ENCODE measurements at regions not wholly inside any gene's neighbourhood (a gene's known extent, or its start where the extent isn't known, plus 50 kb on each side); places are given as distances from the start of the nearest gene placed in this dataset.
"Not testable (repeated sequence)": the region's sequence is repeated elsewhere in the genome, so short reads cannot be mapped to it uniquely, and the experiment has no call there.

DNA sequence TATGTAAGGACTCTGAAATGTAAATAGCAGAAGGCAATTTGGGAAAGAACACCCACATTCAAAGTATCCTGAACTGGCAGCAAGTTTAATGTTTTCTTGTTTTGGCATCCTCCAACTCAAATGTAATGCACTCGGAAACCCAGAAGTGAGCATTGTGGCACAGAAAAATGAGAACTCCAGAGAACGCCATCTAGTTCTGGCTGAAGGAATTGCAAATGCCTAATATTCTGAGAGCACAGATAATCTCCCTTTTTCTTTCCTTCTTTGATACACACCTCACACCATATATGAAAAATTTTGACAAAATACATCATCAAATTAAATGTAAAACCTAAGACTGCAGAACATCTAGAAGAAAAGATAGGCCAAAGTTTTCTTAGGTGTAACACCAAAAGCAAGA lies 52.1 kb downstream of the PWWP3B start:
- no peak for DNase-seq

GRCh38 chrX:106243376-106243775 lies 75.3 kb downstream of the PWWP3B start:
- DNase-seq: no peak

DNA sequence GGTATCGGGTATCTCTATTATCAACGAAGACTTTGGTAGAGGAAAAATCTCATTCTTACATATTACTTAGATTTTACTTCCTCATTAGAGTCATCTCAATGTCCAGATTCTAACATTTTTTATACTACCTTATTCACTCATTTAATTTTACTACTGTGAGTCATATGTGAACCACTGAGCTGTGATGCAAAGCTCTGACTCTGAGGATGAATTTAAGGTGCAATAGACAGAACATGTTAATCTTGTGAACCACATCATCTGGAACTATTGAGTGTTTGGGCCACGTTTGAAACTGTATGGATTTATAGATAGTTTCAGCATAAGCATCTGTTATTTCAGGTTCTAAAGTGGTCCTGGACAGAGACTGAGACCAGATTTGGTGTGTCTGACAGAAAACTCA lies 78.4 kb downstream of the PWWP3B start:
- no peak for DNase-seq

GRCh38 chrX:106247162-106247561 lies 79.1 kb downstream of the PWWP3B start:
- no peak for DNase-seq

DNA sequence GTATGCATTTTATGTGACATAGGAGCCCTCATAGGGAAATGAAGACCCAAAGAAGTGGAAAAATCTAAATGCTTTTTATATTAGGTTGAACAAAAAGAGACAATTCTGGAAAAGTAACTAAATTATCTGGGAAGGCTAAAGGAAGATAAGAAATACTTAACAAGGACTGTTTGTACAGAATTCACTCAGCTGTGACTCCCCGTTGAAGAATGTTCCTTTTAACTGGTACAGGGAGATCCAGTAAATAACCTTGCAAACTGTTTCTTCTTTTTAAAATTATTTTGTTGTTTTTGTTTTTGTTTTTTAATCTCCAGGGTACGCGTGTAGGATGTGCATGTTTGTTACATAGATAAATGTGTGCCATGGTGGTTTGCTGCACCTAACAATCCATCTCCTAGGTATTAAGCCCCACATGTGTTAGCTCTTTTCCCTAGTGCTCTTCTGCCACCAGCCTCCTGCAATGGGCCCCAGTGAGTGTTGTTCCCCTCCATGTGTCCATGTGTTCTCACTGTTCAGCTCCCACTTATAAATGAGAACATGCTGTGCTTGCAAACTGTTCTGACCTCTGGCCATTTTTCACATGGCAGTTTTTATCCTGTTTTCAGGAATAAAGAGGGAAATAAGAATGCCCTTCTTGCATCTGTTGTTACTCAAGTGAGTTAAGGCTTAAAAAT lies 81.7 kb downstream of the PWWP3B start:
- no peak for DNase-seq

DNA sequence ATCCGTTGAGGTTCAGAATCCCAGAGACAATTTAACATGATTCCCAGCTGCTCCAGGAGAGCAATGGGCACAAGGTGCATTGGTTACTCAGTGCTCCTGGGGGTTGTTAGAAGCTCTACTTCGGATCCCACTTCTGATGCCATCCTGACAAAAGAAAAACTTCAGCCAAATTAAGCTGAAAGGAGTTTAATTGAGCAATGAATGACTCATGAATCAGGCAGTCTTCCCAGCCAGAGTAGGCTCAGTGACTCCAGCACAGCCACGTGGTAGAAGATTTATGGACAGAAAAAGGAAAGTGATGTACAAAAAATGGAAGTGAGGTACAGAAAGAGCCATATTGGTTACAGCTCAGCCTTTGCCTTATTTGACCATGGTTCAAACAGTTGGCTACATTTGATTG lies 95.7 kb downstream of the PWWP3B start:
- DNase-seq: no peak

DNA sequence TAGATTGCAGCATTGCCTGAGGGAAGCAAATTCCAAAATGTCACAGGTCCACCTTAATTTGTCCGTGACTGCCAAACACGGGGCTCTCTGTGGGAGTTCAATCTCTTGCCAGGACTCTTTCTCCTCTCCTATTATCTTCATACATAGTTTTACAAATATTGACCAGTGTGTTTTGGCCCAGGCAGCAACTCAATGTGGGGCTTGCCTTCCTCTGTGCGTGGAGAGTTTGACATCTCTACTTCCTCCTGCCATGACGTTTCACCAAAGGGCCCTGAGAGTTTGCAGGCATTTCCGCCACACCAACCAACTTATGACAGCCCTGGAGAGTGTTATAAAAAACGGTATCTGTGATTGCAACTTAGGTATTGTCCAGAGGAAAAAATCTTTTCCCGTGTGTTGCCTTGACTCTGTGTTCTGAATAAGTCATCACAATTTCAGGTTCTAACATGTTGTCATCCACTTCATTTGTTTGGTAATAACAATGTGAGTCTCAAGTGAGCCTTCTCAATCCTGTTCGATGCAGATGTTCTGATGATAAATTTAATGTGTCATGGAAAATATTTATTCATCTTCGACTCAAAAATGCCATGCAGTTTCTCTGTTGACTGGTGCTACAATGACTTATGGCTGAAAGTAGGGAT lies 106.0 kb downstream of the PWWP3B start:
- DNase-seq: not testable (repeated sequence)

GRCh38 chrX:106275172-106275571 lies 107.1 kb downstream of the PWWP3B start:
- not testable (repeated sequence) for DNase-seq

- DNase-seq: no peak
Measured at GRCh38 chrX:106278951-106279350, 110.8 kb downstream of the PWWP3B start.

GRCh38 chrX:106281383-106281782 lies 113.3 kb downstream of the PWWP3B start:
- DNase-seq: no peak

DNA sequence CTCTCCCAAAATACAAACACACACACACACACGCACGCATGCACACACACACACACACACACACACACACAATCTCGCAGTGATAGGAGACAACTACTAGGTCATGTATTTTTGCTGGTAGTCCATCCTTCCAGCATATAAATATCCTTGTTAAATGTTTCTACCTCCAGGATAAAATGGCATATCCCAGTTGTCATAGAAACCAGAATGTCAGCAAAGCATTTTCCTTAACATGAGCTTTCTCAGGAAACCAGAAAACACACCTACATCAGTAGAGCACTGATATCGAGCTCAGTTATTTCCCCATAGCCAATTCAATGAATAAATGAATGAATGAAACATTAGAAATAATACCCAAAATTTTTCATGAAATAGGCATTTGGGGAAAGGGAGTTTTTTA lies 115.7 kb downstream of the PWWP3B start:
- no peak for DNase-seq

- DNase-seq: no peak
Measured at GRCh38 chrX:106284431-106285025, 116.4 kb downstream of the PWWP3B start.

GRCh38 chrX:106286053-106286650 lies 118.0 kb downstream of the PWWP3B start:
- DNase-seq: no peak

DNA sequence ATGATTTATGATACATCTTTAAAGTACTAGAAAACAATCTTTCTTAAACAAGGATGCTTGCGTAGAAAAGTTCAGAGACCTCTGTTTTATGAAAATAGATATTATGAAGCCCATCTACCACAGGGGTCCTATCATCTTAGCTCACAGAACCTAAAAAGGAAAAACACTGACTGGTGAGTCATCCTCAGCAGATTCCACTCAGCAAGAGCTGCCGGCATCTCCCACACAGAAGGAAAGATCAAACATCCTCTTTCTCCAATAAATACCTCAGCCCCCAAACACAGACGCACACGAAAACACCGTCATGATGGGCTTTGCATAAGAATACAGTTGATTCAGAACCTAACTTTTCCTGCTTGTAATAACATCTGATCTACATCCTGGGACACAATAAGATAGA lies 122.7 kb downstream of the PWWP3B start:
- not testable (repeated sequence) for DNase-seq

- DNase-seq: not testable (repeated sequence)
Measured at GRCh38 chrX:106291779-106292390, 123.8 kb downstream of the PWWP3B start.

DNA sequence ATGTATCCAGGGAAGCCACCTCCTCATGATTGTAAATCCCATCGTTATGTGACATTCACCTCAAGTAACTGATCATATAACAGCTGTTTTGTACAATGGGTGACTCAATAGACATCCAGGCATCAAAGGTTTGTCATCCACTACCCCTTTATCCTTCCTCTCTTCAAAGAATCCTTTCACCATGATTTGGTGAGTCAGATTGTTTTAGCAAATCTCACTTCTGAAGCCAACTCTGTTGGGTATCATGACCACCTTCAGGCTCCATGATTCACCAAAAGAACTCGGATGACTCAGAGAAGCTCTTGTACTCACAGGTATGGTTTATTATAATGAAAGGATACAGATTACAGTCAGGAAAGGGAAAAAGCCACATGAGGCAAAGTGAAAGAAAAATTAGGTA lies 132.1 kb downstream of the PWWP3B start:
- DNase-seq: no peak

GRCh38 chrX:106300656-106301055 lies 132.6 kb downstream of the PWWP3B start:
- DNase-seq: no peak

DNA sequence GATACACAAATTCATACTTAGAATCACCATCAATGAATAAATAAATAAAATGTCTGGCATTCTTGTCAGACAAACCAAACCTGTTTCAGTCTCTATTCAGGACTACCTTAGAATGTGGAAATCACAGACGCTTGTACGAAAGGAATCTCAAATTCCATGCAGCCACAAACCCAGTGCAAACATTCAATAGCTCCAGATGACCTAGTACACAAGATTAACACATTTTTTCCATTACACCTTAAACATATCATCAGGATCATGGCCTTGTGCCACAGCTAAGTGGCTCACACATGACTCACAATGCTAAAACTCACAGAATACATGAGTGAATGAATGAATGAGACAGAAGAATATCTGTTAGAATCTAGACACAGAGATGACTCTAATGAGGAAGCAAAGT lies 134.2 kb downstream of the PWWP3B start:
- DNase-seq: no peak

DNA sequence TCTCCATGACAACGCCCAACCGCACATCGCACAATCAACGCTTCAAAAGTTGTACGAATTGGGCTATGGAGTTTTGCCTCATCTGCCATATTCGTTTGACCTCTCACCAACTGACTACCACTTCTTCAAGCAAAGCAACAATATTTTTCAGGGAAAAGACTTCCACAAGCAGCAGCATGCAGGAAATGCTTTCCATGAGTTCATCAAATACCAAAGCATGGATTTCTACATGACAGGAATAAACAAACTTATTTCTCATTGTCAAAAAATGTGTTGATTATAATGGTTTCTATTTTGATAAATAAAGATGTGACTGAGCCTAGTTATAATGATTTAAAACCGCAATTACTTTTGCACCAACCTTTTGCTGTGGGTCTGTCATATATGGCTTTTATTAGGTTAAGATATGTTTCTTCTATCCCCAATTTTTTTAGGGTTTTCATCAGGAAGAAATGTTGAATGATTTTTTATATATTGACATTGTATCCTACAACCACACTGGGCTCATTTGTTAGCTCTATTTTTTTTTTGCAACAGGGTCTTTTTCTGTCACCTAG lies 138.4 kb downstream of the PWWP3B start:
- no peak for DNase-seq

- no peak for DNase-seq
Measured at GRCh38 chrX:106323357-106323756, 155.3 kb downstream of the PWWP3B start.

DNA sequence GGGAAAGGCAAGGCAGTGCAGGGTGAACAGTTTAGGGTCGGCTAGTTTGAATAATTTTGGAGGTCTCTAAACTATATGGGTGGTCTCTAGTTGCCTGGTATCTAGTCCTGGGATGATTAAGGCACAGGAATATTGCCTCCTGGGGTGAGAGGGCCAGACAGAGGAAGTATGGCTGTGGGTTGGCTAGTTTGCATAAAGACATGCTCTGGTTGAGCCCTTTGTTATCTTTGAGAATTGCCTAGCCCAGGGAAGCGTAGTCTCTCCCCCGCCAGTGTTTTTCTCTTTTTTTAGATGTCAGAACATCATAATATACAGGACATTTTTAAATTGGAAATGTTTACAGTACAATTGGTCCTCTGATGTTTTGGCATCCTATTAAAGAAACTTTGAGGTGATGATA lies 163.5 kb downstream of the PWWP3B start:
- DNase-seq: no peak

GRCh38 chrX:106341823-106342222 lies 173.7 kb downstream of the PWWP3B start:
- DNase-seq: no peak

Data from muscle of back (tissue), 3 donors.